H1 (cell line): ENCODE measurements at regions not wholly inside any gene's neighbourhood (a gene's known extent, or its start where the extent isn't known, plus 50 kb on each side); places are given as distances from the start of the nearest gene placed in this dataset.

Source experiments
- CTCF ChIA-PET: fragments of 300-600 bp; sonication (Branson Sonifier 250); formaldehyde crosslinking; loops from one replicate; lab custom pipeline; 2021; ENCODE audit not compliant: partially characterized antibody; lab: Charles Lee
- POLR2A ChIA-PET: fragments of 300-600 bp; sonication (Branson Sonifier 250); formaldehyde crosslinking; loops from one replicate; lab custom pipeline; 2021; ENCODE audit warnings: inconsistent platforms; ENCODE audit not compliant: partially characterized antibody; lab: Charles Lee
- DNase-seq, 2 experiments: peaks; one replicate each; pipeline versions ENCODE4 v3.0.0 to v3.0.0-alpha.2; 2010 to 2022; ENCODE audit warnings: low spot score in 2 of 2, low read depth in 1 of 2, mixed read lengths in 1 of 2
- FAIRE-seq: peaks from 2 replicates; lab custom pipeline; 2011; peaks lifted over from hg19 to GRCh38; lab: Jason Lieb, UNC
- H2AFZ ChIP-seq: 2 replicates; pipeline ENCODE4 v1.8.1; 2012; ENCODE audit warnings: low read length, inconsistent platforms
- H2AK5ac ChIP-seq: 2 replicates; pipeline ENCODE4 v1.6.1; 2013; ENCODE audit warnings: low read depth, low read length
- H2BK120ac ChIP-seq: replicated peaks from 2 replicates; pipeline ENCODE3; 2013; ENCODE audit warnings: low read depth, low read length, inconsistent platforms
- H2BK12ac ChIP-seq: 2 replicates; pipeline ENCODE4 v1.6.1; 2013; ENCODE audit warnings: low read depth, low read length
- H2BK15ac ChIP-seq: 2 replicates; pipeline ENCODE4 v1.6.1; 2013; ENCODE audit warnings: low read length
- H2BK20ac ChIP-seq: 2 replicates; pipeline ENCODE4 v1.6.1; 2013; ENCODE audit warnings: low read length
- H2BK5ac ChIP-seq: 2 replicates; pipeline ENCODE4 v1.6.1; 2013; ENCODE audit warnings: low read depth, low read length
- H3K14ac ChIP-seq: 2 replicates; pipeline ENCODE4 v1.6.1; 2013; ENCODE audit warnings: inconsistent platforms; ENCODE audit not compliant: insufficient read length
- H3K18ac ChIP-seq: 2 replicates; pipeline ENCODE4 v1.6.1; 2013; ENCODE audit warnings: low read length; ENCODE audit errors: extremely low read depth
- H3K23ac ChIP-seq: 2 replicates; pipeline ENCODE4 v1.6.1; 2013; ENCODE audit warnings: inconsistent platforms; ENCODE audit not compliant: insufficient read length
- H3K23me2 ChIP-seq: 2 replicates; pipeline ENCODE4 v1.6.1; 2013; ENCODE audit warnings: low read depth, low read length
- H3K27ac ChIP-seq: 2 replicates; pipeline ENCODE4 v1.6.1; 2011; ENCODE audit warnings: low read depth, low read length, inconsistent platforms
- H3K27me3 ChIP-seq, 4 experiments: replicated peaks in 1 of 4; 1 replicate in 1 of 4; 2 replicates in 3 of 4; pipeline versions ENCODE4 v1.6.1 to v1.8.1; 2011 to 2013; ENCODE audit warnings: low read length in 3 of 4, mild to moderate bottlenecking in 3 of 4, inconsistent platforms in 2 of 4, mixed read lengths in 2 of 4, moderate library complexity in 1 of 4; ENCODE audit not compliant: control insufficient read depth in 3 of 4, insufficient read depth in 3 of 4; ENCODE audit errors: extremely low read depth in 1 of 4
- H3K36me3 ChIP-seq, 4 experiments: 2 replicates each; pipeline versions ENCODE4 v1.6.1 to v1.8.1; 2011 to 2013; ENCODE audit warnings: mild to moderate bottlenecking in 4 of 4, low read length in 3 of 4, moderate library complexity in 2 of 4, control low read depth in 1 of 4, inconsistent platforms in 1 of 4; ENCODE audit not compliant: insufficient read depth in 4 of 4, control insufficient read depth in 2 of 4
- H3K4ac ChIP-seq: replicated peaks from 2 replicates; pipeline ENCODE3; 2013; ENCODE audit warnings: low read length, low read depth, mixed read lengths, inconsistent platforms; ENCODE audit not compliant: insufficient read length
- H3K4me1 ChIP-seq, 4 experiments: replicated peaks in 1 of 4; 1 replicate in 1 of 4; 2 replicates in 3 of 4; pipeline versions ENCODE4 v1.6.1 to v1.8.1; 2011 to 2013; ENCODE audit warnings: low read length in 3 of 4, inconsistent platforms in 2 of 4, mixed read lengths in 1 of 4; ENCODE audit not compliant: insufficient read depth in 4 of 4, control insufficient read depth in 3 of 4
- H3K4me2 ChIP-seq, 2 experiments: 2 replicates each; pipeline versions ENCODE4 v1.6.1 to v1.8.1; 2011 to 2013; ENCODE audit warnings: low read depth in 2 of 2, low read length in 2 of 2, control low read depth in 1 of 2, inconsistent platforms in 1 of 2, mild to moderate bottlenecking in 1 of 2; ENCODE audit not compliant: insufficient read depth in 1 of 2
- H3K4me3 ChIP-seq, 4 experiments: fragments of 200-600, 300-600 bp in 1 of 4; sonication (generic), shearing (Covaris generic), sonication (Bioruptor Twin) in 1 of 4; 2 replicates each; pipeline versions ENCODE4 v1.5.1 to v1.8.1; 2011 to 2016; ENCODE audit warnings: low read length in 4 of 4, low read depth in 3 of 4, control low read depth in 2 of 4, inconsistent platforms in 2 of 4, mild to moderate bottlenecking in 2 of 4, mixed read lengths in 1 of 4, moderate library complexity in 1 of 4; ENCODE audit not compliant: insufficient read depth in 2 of 4; ENCODE audit errors: extremely low read depth in 1 of 4
- H3K56ac ChIP-seq: replicated peaks from 2 replicates; pipeline ENCODE3; 2013; ENCODE audit warnings: low read depth, mild to moderate bottlenecking, mixed read lengths, low read length, inconsistent platforms; ENCODE audit not compliant: insufficient read length
- H3K79me1 ChIP-seq: 2 replicates; pipeline ENCODE4 v1.6.1; 2013; ENCODE audit warnings: low read depth, low read length, control low read depth
- H3K79me2 ChIP-seq, 2 experiments: 2 replicates each; pipeline versions ENCODE4 v1.6.1 to v1.8.1; 2012 to 2013; ENCODE audit warnings: low read length in 2 of 2, mild to moderate bottlenecking in 2 of 2, inconsistent platforms in 1 of 2; ENCODE audit not compliant: insufficient read depth in 2 of 2, control insufficient read depth in 1 of 2
- H3K9ac ChIP-seq, 4 experiments: replicated peaks in 1 of 4; 1 replicate in 1 of 4; 2 replicates in 3 of 4; pipeline versions ENCODE4 v1.6.1 to v1.8.1; 2011 to 2013; ENCODE audit warnings: low read depth in 3 of 4, low read length in 3 of 4, control low read depth in 2 of 4, mild to moderate bottlenecking in 2 of 4, moderate library complexity in 2 of 4, inconsistent platforms in 1 of 4; ENCODE audit errors: extremely low read depth in 1 of 4
- H3K9me3 ChIP-seq, 2 experiments: 2 replicates each; pipeline versions ENCODE4 v1.6.1 to v1.8.1; 2012 to 2013; ENCODE audit warnings: mild to moderate bottlenecking in 2 of 2, moderate library complexity in 2 of 2, control low read depth in 1 of 2, inconsistent platforms in 1 of 2, low read depth in 1 of 2, low read length in 1 of 2, mixed read lengths in 1 of 2; ENCODE audit not compliant: insufficient read depth in 2 of 2
- H4K20me1 ChIP-seq, 2 experiments: replicated peaks in 1 of 2; 2 replicates each; pipeline versions ENCODE3 to v1.8.1; 2011 to 2013; ENCODE audit warnings: inconsistent platforms in 2 of 2, low read length in 2 of 2, mild to moderate bottlenecking in 1 of 2; ENCODE audit not compliant: insufficient read depth in 2 of 2, control insufficient read depth in 1 of 2
- H4K5ac ChIP-seq: 2 replicates; pipeline ENCODE4 v1.6.1; 2013; ENCODE audit warnings: low read length, low read depth, mixed read lengths, inconsistent platforms; ENCODE audit not compliant: insufficient read length
- H4K8ac ChIP-seq: 2 replicates; pipeline ENCODE4 v1.8.0; 2013; ENCODE audit warnings: mild to moderate bottlenecking, moderate library complexity, low read length, inconsistent platforms; ENCODE audit not compliant: insufficient read depth; ENCODE audit errors: extremely low read depth
- H4K91ac ChIP-seq: replicated peaks from 2 replicates; pipeline ENCODE3; 2013; ENCODE audit warnings: low read length, mixed read lengths, inconsistent platforms; ENCODE audit not compliant: insufficient read length
- ATF3 ChIP-seq: IDR thresholded peaks from 2 replicates; pipeline ENCODE4 v1.6.1; 2011; ENCODE audit warnings: low read depth, mild to moderate bottlenecking, low read length; ENCODE audit not compliant: insufficient read depth
- BACH1 ChIP-seq: IDR thresholded peaks from 2 replicates; pipeline ENCODE4 v1.6.1; 2012; ENCODE audit warnings: low read length, improper control_type of control experiment
- CHD1 ChIP-seq: IDR thresholded peaks from 2 replicates; pipeline ENCODE4 v1.6.1; 2012; ENCODE audit warnings: low read depth, low read length, improper control_type of control experiment
- CHD2 ChIP-seq: IDR thresholded peaks from 2 replicates; pipeline ENCODE4 v1.6.1; 2012; ENCODE audit warnings: low read length, improper control_type of control experiment
- HDAC2 ChIP-seq, 2 experiments: fragments of 300-600 bp in 1 of 2; sonication (generic) in 1 of 2; IDR thresholded peaks; 2 replicates each; pipeline ENCODE4 v1.6.1; 2011 to 2012; ENCODE audit warnings: low read depth in 2 of 2, low read length in 2 of 2, mild to moderate bottlenecking in 2 of 2, moderate library complexity in 2 of 2, borderline replicate concordance in 1 of 2, inconsistent platforms in 1 of 2
- POLR2AphosphoS5 ChIP-seq: IDR thresholded peaks from 2 replicates; pipeline ENCODE4 v1.6.1; 2011; ENCODE audit warnings: low read depth, low read length
- POU5F1 ChIP-seq: IDR thresholded peaks from 2 replicates; pipeline ENCODE4 v1.6.1; 2011; ENCODE audit warnings: low read depth, mild to moderate bottlenecking, low read length, moderate library complexity
- SP1 ChIP-seq: IDR thresholded peaks from 2 replicates; pipeline ENCODE4 v1.6.1; 2011; ENCODE audit warnings: low read depth, low read length

GRCh38 chr5:162990063-162990462 lies 447.3 kb upstream of the CCNG1 start:
- Histone ChIP-seq H3K4me3 (no peak overlapping the region), H3K23ac (no peak overlapping the region), H4K8ac (no peak overlapping the region), H3K27ac (no peak overlapping the region), H2AK5ac (no peak overlapping the region), H2BK12ac (no peak overlapping the region), H3K79me2 (no peaks in the 10 kb centered on the region), H2BK5ac (no peak overlapping the region), H2BK20ac (no peak overlapping the region), H3K36me3 (no peaks in the 10 kb centered on the region), H4K20me1 (no peaks in the 10 kb centered on the region), H3K18ac (no peak overlapping the region), H3K4me1 (no peaks in the 10 kb centered on the region), H3K79me1 (no peaks in the 10 kb centered on the region), H3K14ac (no peak overlapping the region), H2BK15ac (no peak overlapping the region), H3K56ac (no peak overlapping the region), H2AFZ (no peak overlapping the region), H3K9me3 (no peaks in the 10 kb centered on the region), H3K4me2 (no peak overlapping the region), H3K9ac (no peak overlapping the region), H3K23me2 (no peaks in the 10 kb centered on the region), H2BK120ac (no peak overlapping the region), H4K5ac (no peak overlapping the region), H4K91ac (no peak overlapping the region), H3K4ac (no peak overlapping the region), H3K27me3 (no peaks in the 10 kb centered on the region)
- ChIA-PET POLR2A (no interaction called here), CTCF (interaction anchor here (1.5 kb wide), 1 partner anchor 741 kb away, joined by 5 read pairs; no protein-coding TSS in a partner anchor)
- FAIRE-seq (no peak), DNase-seq (no peak)
- no peak for TF ChIP-seq CHD2
- TF ChIP-seq SP1 = no peak
- no peak for TF ChIP-seq ATF3
- no peak for TF ChIP-seq POU5F1
- TF ChIP-seq CHD1 = no peak
- no peak for TF ChIP-seq BACH1
- TF ChIP-seq POLR2AphosphoS5 = no peak
- no peak for TF ChIP-seq HDAC2 (IDR thresholded peaks at IDR 0.05; ENCODE audit: borderline replicate concordance in 1 of 2, low read depth in 2 of 2, low read length in 2 of 2)
